ENCODE measurements at regions not wholly inside any gene's neighbourhood (a gene's known extent, or its start where the extent isn't known, plus 50 kb on each side); places are given as distances from the start of the nearest gene placed in this dataset.

- CTCF ChIA-PET (ENCODE audit: partially characterized antibody): interaction anchor here (0.7 to 1.5 kb wide), 7 partner anchors 10 to 109 kb away, joined by 3 read pairs; no protein-coding TSS in a partner anchor
- H2BK12ac ChIP-seq (ENCODE audit: low read depth, low read length): peak overlapping the region; percentile 96; the same call in 1 of the 2 replicates
- H3K23ac ChIP-seq (ENCODE audit: insufficient read length): no peak overlapping the region
- peak overlapping the region; percentile 83; the same call in 1 of the 2 replicates for H2BK5ac ChIP-seq (ENCODE audit: low read depth, low read length)
- H3K4me3 ChIP-seq (ENCODE audit: extremely low read depth in 1 of 4, insufficient read depth in 2 of 4, low read depth in 3 of 4, low read length in 4 of 4): no peak overlapping the region
- peak overlapping the region; percentile 1 for H4K5ac ChIP-seq (ENCODE audit: insufficient read length, low read depth, low read length)
- no peak overlapping the region for H4K8ac ChIP-seq (ENCODE audit: extremely low read depth, insufficient read depth, low read length)
- H2BK120ac ChIP-seq (replicated peaks; ENCODE audit: low read depth, low read length): peak overlapping the region; percentile 92
- no peaks in the 10 kb centered on the region for H4K20me1 ChIP-seq (replicated peaks in 1 of 2; ENCODE audit: control insufficient read depth in 1 of 2, insufficient read depth in 2 of 2, low read length in 2 of 2)
- WGBS, 2 experiments (ENCODE audit: extremely low coverage in 1 of 2, insufficient coverage in 1 of 2, insufficient read length in 1 of 2, insufficient replicate concordance in 2 of 2, low coverage in 1 of 2, low lambda C conversion rate in 2 of 2, missing lambda C conversion rate in 1 of 2): 73% methylated on average over 4 of the region's 4 CpGs; no CpG with 5 or more reads in 1 of the 2 experiments
- H3K79me1 ChIP-seq (ENCODE audit: low read depth, low read length): no peaks in the 10 kb centered on the region
- peak overlapping the region; percentile 96 for H3K18ac ChIP-seq (ENCODE audit: extremely low read depth, low read length)
- no peaks in the 10 kb centered on the region for H3K23me2 ChIP-seq (ENCODE audit: low read depth, low read length)
- peaks cover 3 to 26% (median 23%) of the 10 kb centered on the region in 4 experiments; a peak in 6 of 7 replicates for H3K4me1 ChIP-seq (replicated peaks in 1 of 4; ENCODE audit: control insufficient read depth in 3 of 4, insufficient read depth in 4 of 4, low read length in 3 of 4)
- H3K9ac ChIP-seq (replicated peaks in 1 of 4; ENCODE audit: extremely low read depth in 1 of 4, low read depth in 3 of 4, low read length in 3 of 4): no peak overlapping the region
- H2BK20ac ChIP-seq (ENCODE audit: low read length): peak overlapping the region; percentile 97; the same call in 1 of the 2 replicates
- no peaks in the 10 kb centered on the region for H3K27me3 ChIP-seq (replicated peaks in 1 of 4; ENCODE audit: control insufficient read depth in 3 of 4, extremely low read depth in 1 of 4, insufficient read depth in 3 of 4, low read length in 3 of 4)
- peak overlapping the region; percentile 90; the same call in 1 of the 2 replicates for H2AK5ac ChIP-seq (ENCODE audit: low read depth, low read length)
- H3K4ac ChIP-seq (replicated peaks; ENCODE audit: insufficient read length, low read depth, low read length): peak overlapping the region; percentile 50
- peak in 1 of 2 experiments; percentile 38 for DNase-seq (ENCODE audit: low read depth in 1 of 2, low spot score in 2 of 2)
- no peak overlapping the region for H3K56ac ChIP-seq (replicated peaks; ENCODE audit: insufficient read length, low read depth, low read length)
- H3K27ac ChIP-seq (ENCODE audit: low read depth, low read length): peak overlapping the region; percentile 46
- no peak overlapping the region; a peak in 1 of 4 replicates for H3K4me2 ChIP-seq (ENCODE audit: insufficient read depth in 1 of 2, low read depth in 2 of 2, low read length in 2 of 2)
- no peaks in the 10 kb centered on the region for H3K36me3 ChIP-seq (ENCODE audit: control insufficient read depth in 2 of 4, insufficient read depth in 4 of 4, low read length in 3 of 4)
- H4K91ac ChIP-seq (replicated peaks; ENCODE audit: insufficient read length, low read length): peak overlapping the region; percentile 20
- H2BK15ac ChIP-seq (ENCODE audit: low read length): 0 out of 2 replicates have a peak overlapping the region, but pooled peaks have one; percentile 34
- no peaks in the 10 kb centered on the region for H3K9me3 ChIP-seq (ENCODE audit: insufficient read depth in 2 of 2, low read depth in 1 of 2, low read length in 1 of 2)
- POLR2A ChIA-PET (ENCODE audit: partially characterized antibody): interaction anchor here (0.8 to 1.4 kb wide), 4 partner anchors 9 to 26 kb away, joined by 3 to 5 read pairs (median 4); no protein-coding TSS in a partner anchor
- no peak for FAIRE-seq
- no peaks in the 10 kb centered on the region for H3K79me2 ChIP-seq (ENCODE audit: control insufficient read depth in 1 of 2, insufficient read depth in 2 of 2, low read length in 2 of 2)
- TF ChIP-seq NRF1 (IDR thresholded peaks at IDR 0.05; ENCODE audit: low read depth, low read length) (0 out of 2 replicates have a peak, but pooled peaks have one; percentile 1), JUND (IDR thresholded peaks at IDR 0.05; ENCODE audit: low read length) (no peak)
- no peak overlapping the region for H3K14ac ChIP-seq (ENCODE audit: insufficient read length)
- no peak overlapping the region for H2AFZ ChIP-seq (ENCODE audit: low read length)
Observed at GRCh38 chr13:99721606-99722337, 220.5 kb downstream of the TM9SF2 start.

Data from H1 (cell line).